Right cardiac atrium (tissue), 5 donors: ENCODE measurements at regions not wholly inside any gene's neighbourhood (a gene's known extent, or its start where the extent isn't known, plus 50 kb on each side); places are given as distances from the start of the nearest gene placed in this dataset.
"Not testable (repeated sequence)": the region's sequence is repeated elsewhere in the genome, so short reads cannot be mapped to it uniquely, and the experiment has no call there.

Source experiments
- ATAC-seq, 2 donors: fragments of 200-7000 bp; cut with Tn5 transposase; one replicate each; pipeline versions ENCODE4 v1.8.0 to v1.9.1; 2020; ENCODE audit warnings: moderate library complexity in 2 of 2, mild to moderate bottlenecking in 1 of 2
- DNase-seq, 3 donors: peaks; one replicate each; pipeline ENCODE4 v3.0.0-alpha.2; 2020
- H3K27ac ChIP-seq: one replicate; pipeline ENCODE4 v1.5.1; 2013; ENCODE audit warnings: mild to moderate bottlenecking, low read length, control low read depth, moderate library complexity
- H3K27me3 ChIP-seq: one replicate; pipeline ENCODE4 v1.6.1; 2013; ENCODE audit not compliant: control insufficient read depth, insufficient read depth
- H3K4me1 ChIP-seq: one replicate; pipeline ENCODE4 v1.6.1; 2013; ENCODE audit warnings: low read length; ENCODE audit not compliant: control insufficient read depth, insufficient read depth
- H3K4me3 ChIP-seq: one replicate; pipeline ENCODE4 v1.5.1; 2013; ENCODE audit warnings: low read length, control low read depth
- H3K9me3 ChIP-seq: one replicate; pipeline ENCODE4 v1.6.1; 2013; ENCODE audit warnings: low read length; ENCODE audit not compliant: control insufficient read depth
- WGBS: extraction: QIAGEN DNeasy Blood & Tissue Kit; methylation state at CpG from one replicate; pipeline ENCODE4 v1.1.7; 2013; 5-methylcytosine and 5-hydroxymethylcytosine counted together
- intact Hi-C, 4 donors: fragments of 100-400 bp; cut with DNase I; formaldehyde crosslinking; loops; one replicate each; pipeline versions ENCODE4 v1.11.0 to v1.14.0; 2022 to 2023
- donor health status: healthy with polysubstance abuse.
- donor health status: DM: no; HTN: yes; CAD: no.
- donor health status: DM: no; HTN: no; CAD: no.
- donor health status: DM: no; HTN: yes; CAD: no; lungs with severe emphysema.
- donor health status: DM: yes; HTN: yes; CAD: no.

DNA sequence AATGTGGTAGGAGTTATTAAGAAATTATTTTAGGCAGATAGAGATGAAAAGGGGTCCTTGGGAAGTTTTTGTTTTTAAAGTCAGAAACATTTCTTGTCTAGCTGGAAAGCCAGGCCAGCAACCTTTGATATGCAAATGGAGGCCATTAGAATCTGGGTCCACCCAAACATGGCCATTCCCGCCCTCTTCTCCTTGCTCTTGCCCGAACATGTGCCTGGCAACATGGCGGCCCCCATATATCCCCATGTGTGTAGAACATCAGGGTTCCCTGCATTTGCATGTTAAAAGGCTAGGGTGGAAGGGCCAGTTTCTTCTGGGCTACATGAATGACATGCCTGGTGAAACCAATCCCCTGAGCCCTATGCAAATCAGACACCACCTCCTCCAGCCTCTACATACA is 80.7 kb upstream of the PLAC8 start:
- H3K4me1 ChIP-seq, result no peaks in the 10 kb centered on the region
- no peak overlapping the region for H3K4me3 ChIP-seq
- WGBS, result 96% methylated on average over 3 of the region's 3 CpGs
- intact Hi-C loops, result no loop called here
- no peak for DNase-seq
- no peak for ATAC-seq
- H3K27me3 ChIP-seq, result no peaks in the 10 kb centered on the region
- no peak overlapping the region for H3K27ac ChIP-seq
- no peaks in the 10 kb centered on the region for H3K9me3 ChIP-seq

DNA sequence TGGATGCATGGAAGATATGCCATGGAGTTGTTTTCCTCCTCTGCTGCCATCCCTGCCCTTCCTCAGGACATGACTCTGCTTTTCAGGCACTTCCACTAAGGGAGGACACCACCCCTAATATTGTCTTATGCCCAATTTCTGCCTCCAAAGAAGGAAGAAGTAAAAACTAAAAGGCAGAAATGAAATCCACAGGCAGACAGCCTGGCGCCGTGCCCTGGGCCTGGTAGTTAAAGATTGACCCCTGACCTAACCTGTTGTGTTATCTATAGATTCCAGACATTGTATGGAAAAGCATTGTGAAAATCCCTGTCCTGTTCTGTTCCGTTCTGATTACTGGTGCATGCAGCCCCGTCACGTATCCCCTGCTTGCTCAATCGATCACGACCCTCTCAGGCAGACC is 80.1 kb upstream of the PLAC8 start:
- H3K27ac ChIP-seq, H3K9me3 ChIP-seq, intact Hi-C loops, H3K4me1 ChIP-seq, H3K4me3 ChIP-seq, H3K27me3 ChIP-seq, ATAC-seq: not testable (repeated sequence)
- DNase-seq, result peak in 2 of 3 donors; percentile 70 to 81
- 68% methylated on average over 7 of the region's 7 CpGs for WGBS

DNA sequence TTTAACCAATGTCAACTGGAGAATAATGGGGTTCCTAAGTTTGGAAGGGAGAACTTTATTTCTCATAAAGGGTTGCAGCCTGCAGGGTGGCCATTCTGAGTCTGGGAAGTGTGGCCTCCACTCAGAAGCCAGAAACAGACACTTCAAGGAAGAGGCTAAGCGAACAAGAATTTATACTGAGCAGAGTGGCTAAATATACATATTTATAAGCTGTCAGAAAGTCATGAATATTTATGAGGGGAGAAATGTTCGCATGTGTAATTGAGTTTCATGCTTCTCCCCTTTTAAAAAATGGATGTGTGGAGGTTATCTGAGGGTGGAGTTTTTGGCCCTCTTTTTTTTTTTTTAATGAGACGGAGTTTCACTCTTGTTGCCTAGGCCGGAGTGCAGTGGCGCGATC is 78.1 kb upstream of the PLAC8 start:
- WGBS, result 92% methylated on average over 6 of the region's 6 CpGs
- H3K4me3 ChIP-seq, result no peak overlapping the region
- H3K27ac ChIP-seq, result no peak overlapping the region
- no peaks in the 10 kb centered on the region for H3K27me3 ChIP-seq
- no peak for ATAC-seq
- intact Hi-C loops, result no loop called here
- DNase-seq, result no peak
- no peaks in the 10 kb centered on the region for H3K4me1 ChIP-seq
- H3K9me3 ChIP-seq, result no peaks in the 10 kb centered on the region

DNA sequence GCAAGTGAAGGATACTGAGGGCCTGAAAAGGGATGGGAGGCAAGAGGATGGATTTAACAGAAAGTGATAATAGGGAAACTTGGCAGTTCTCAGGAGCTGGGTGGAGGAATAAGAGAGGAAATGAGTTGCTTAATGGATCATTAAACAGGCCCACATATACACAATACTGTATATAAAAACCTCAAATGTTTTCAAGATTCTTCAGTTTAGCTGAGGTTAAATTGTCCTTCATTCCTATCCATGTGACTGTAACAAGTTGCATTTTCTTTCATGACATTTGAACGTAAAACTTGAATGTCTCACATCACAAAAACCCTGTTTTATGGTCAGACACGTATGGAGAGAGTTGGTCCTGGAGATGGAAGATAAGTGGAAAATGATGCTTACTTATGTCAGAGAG is 76.5 kb upstream of the PLAC8 start:
- ATAC-seq, result no peak
- Histone ChIP-seq H3K9me3 (no peaks in the 10 kb centered on the region), H3K4me1 (no peaks in the 10 kb centered on the region), H3K27me3 (no peaks in the 10 kb centered on the region), H3K4me3 (no peak overlapping the region), H3K27ac (no peak overlapping the region)
- 82% methylated on average over 2 of the region's 2 CpGs for WGBS
- no peak for DNase-seq
- intact Hi-C loops, result no loop called here

DNA sequence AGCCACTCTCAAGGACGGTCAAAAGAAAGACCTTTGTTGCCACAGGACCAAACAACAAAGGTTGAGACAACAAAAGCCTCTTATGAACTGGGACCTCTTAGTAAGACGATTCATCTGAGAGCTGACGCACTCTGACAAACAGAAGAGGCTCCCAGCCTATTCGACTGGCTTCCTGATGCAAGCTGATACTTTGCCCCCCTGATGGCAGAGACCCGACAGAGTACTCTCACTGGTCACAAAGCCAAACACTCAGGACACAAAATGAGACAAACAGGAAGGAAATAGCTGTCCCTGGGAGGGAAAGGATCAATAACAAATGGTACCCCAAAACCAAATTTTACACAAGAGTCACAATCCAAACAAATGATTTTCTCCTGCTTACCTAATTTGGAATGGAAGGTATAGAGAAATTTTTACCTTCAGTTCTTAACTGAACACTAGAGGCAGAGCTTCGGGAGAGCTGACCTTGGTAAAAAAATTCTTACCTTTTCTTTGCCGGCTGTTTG is 75.2 kb upstream of the PLAC8 start:
- Histone ChIP-seq H3K4me1 (no peaks in the 10 kb centered on the region), H3K27ac (no peak overlapping the region), H3K27me3 (no peaks in the 10 kb centered on the region), H3K9me3 (no peaks in the 10 kb centered on the region), H3K4me3 (no peak overlapping the region)
- DNase-seq, result no peak
- no peak for ATAC-seq
- WGBS, result 72% methylated on average over 7 of the region's 7 CpGs
- intact Hi-C loops, result no loop called here

DNA sequence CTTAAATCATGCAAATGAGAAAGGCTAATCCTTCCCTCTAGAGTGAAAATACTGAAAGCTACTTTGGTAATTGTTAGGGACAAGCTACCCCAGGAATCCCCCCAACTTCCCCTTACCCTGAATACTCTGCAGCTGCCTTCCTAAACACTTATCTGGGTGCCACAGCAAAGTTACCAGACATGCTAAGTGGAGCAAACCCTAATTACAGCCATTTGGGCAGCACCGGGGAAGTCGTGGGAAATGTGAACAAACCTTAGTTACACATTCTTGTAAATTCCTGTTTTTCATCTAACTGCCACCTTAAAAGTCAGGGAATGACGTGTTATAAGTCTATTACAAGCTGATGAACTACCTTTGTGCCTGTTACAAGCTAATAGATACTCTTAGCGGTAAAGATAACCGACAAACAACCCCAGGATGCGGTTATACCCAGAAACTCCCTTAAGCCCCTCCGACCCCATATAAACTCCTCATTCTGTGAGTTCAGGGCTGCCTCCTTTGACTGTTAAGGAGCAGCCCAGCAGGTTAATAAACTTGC is 66.0 kb upstream of the PLAC8 start:
- H3K4me1 ChIP-seq, result no peaks in the 10 kb centered on the region
- H3K27ac ChIP-seq, result no peak overlapping the region
- DNase-seq, result no peak
- H3K27me3 ChIP-seq, result no peaks in the 10 kb centered on the region
- no peak overlapping the region for H3K4me3 ChIP-seq
- 81% methylated on average over 7 of the region's 7 CpGs for WGBS
- no peaks in the 10 kb centered on the region for H3K9me3 ChIP-seq
- no peak for ATAC-seq
- intact Hi-C loops, result no loop called here

DNA sequence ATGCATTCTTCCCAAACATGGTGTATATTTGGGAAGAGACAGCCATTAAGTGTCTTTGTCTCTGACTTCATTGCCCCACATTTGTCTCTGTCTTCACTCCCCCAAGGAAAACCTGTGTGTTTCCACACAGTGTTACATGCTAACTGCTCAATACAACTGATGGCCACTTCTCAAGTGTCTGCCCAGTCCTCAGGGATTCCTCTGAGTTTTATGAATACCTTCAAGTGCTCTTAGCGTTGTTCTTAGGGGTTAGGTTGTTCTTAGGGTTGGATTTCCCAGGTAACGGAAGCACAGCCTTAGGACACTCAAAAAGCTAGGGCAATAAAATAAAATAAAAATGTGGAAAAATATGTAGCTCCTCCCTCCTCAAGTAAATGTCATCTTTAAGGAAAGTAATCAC is 64.7 kb upstream of the PLAC8 start:
- no peak for DNase-seq
- Histone ChIP-seq H3K27ac (no peak overlapping the region), H3K9me3 (no peaks in the 10 kb centered on the region), H3K4me1 (no peaks in the 10 kb centered on the region), H3K4me3 (no peak overlapping the region), H3K27me3 (no peaks in the 10 kb centered on the region)
- WGBS, result 48% methylated on average over 2 of the region's 2 CpGs
- intact Hi-C loops, result no loop called here
- no peak for ATAC-seq

DNA sequence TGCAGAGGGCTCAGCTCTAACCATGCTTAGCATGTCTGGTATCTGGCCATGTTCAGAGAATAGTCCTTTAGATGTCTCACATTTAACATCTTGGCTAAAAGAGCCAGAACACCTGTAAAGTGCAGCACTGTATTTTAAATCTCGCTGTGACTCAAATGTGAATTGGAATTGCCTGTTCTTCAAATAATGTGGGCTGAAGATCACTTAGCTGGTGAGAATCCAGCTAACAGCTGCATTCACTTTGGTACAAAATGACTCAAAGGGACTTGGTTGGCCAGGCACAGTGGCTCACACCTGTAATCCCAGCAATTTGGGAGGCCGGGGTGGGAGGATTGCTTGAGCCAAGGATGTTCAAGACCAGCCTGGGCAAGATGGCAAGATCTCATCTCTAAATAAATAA is 63.5 kb upstream of the PLAC8 start:
- H3K27me3 ChIP-seq, result no peaks in the 10 kb centered on the region
- 45% methylated on average over 2 of the region's 2 CpGs for WGBS
- no peaks in the 10 kb centered on the region for H3K9me3 ChIP-seq
- DNase-seq, result no peak
- H3K4me1 ChIP-seq, result no peaks in the 10 kb centered on the region
- no peak overlapping the region for H3K27ac ChIP-seq
- no peak for ATAC-seq
- no peak overlapping the region for H3K4me3 ChIP-seq
- intact Hi-C loops, result no loop called here

DNA sequence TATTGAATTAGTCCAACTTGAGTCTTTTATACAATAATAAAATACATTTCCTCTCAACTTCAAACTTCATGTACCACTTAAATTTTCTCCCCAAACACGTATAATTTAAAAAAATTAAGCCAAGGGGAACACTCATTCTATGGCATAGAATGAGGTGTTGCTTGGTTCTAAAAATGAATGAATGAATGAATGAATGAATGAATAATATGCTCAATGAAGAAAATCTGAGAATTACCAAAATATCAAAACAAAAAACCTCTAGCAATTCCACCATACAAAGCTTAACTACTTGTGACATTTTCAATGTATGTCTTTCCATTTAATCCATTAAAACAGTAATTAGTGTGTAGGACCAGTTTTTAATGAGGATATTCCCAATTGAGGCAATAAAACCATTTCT is 62.7 kb upstream of the PLAC8 start:
- H3K27ac ChIP-seq, result no peak overlapping the region
- whole genome bisulfite sequencing, result 0% methylated on average over 1 of the region's 1 CpG
- H3K9me3 ChIP-seq, result no peaks in the 10 kb centered on the region
- H3K27me3 ChIP-seq, result no peaks in the 10 kb centered on the region
- H3K4me3 ChIP-seq, result no peak overlapping the region
- H3K4me1 ChIP-seq, result no peaks in the 10 kb centered on the region
- intact Hi-C loops, result no loop called here
- DNase-seq (no peak), ATAC-seq (no peak)

DNA sequence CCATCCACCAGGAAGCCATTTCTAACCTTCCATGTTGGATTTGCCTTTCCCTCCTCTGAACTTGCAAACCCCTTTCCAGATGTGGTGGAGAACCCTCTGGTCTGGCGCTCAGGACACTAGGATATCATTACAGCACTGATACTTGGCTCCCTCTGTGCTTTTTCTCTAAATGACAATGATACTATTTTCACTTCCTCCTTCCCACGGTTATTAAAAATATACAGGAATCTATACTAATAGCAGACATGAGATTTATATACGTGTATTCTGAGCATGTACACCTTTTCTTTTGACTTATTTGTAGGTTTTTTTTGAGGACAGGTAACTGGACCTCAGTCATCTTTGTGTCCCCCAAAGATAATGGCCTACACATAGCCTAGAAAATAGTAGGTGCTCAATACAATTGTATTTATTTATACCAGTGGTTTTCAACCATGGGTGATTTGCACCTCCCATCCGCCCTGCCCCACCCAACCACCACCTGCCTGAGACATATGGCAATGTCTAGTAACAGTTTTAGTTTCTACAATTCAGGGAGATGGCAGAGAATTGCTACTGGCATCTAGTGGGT is 60.4 kb upstream of the PLAC8 start:
- no peak overlapping the region for H3K27ac ChIP-seq
- no peak for DNase-seq
- no peaks in the 10 kb centered on the region for H3K4me1 ChIP-seq
- H3K9me3 ChIP-seq, result no peaks in the 10 kb centered on the region
- no peak for ATAC-seq
- intact Hi-C loops, result no loop called here
- H3K27me3 ChIP-seq, result no peaks in the 10 kb centered on the region
- H3K4me3 ChIP-seq, result no peak overlapping the region
- 78% methylated on average over 4 of the region's 4 CpGs for WGBS

DNA sequence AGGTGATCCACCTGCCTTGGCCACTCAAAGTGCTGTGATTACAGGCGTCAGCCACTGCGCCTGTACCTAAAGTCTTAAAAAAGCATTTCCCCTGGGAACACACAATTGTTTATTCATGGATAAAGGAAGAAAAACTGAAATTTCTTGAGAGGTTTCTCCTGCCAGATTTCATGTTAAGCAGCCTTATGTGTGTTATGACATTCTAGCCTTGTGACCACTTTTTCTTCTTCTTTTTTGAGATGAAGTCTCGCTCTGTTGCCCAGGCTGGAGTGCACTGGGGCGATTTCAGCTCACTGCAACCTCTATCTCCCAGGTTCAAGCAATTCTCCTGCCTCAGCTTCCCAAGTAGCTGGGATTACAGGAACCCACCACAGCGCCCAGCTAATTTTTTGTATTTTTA is 57.8 kb upstream of the PLAC8 start:
- DNase-seq (no peak), ATAC-seq (no peak)
- H3K4me3 ChIP-seq, result no peak overlapping the region
- H3K27me3 ChIP-seq, result no peaks in the 10 kb centered on the region
- intact Hi-C loops, result no loop called here
- no peaks in the 10 kb centered on the region for H3K9me3 ChIP-seq
- no peaks in the 10 kb centered on the region for H3K4me1 ChIP-seq
- H3K27ac ChIP-seq, result no peak overlapping the region
- 84% methylated on average over 5 of the region's 5 CpGs for WGBS

DNA sequence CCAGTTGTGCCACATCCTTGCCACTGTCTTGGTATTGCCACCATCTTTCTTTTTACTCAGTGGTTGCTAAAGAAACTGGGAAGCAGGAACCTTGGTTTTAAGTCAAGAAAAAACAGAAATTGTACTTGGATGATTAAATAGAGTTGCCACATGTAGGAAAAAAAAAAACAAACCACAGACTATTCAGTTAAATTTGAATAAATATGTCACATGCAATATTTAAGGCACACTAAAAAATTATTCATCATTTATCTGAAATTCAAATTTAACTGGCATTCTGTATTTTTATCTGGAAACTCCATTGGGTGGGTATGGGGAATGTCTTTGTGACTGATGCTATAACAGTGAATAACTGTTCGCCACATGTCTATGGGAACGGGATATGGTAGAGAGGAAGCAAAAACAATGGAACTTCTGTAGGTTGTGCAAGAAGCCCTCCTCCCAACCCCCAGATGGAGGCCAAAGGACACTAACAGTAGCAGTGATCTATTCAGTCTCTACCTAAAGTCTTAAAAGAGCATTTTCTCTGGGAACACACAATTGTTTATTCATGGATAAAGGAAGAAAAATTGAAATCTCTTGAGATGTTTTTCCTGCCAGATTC is 57.0 kb upstream of the PLAC8 start:
- DNase-seq, result no peak
- intact Hi-C loops, result no loop called here
- Histone ChIP-seq H3K27ac (no peak overlapping the region), H3K4me3 (no peak overlapping the region), H3K4me1 (no peaks in the 10 kb centered on the region), H3K27me3 (no peaks in the 10 kb centered on the region), H3K9me3 (no peaks in the 10 kb centered on the region)
- WGBS, result 65% methylated on average over 2 of the region's 2 CpGs
- ATAC-seq, result no peak
